ENCODE measurements at regions not wholly inside any gene's neighbourhood (a gene's known extent, or its start where the extent isn't known, plus 50 kb on each side); places are given as distances from the start of the nearest gene placed in this dataset.
"Not testable (repeated sequence)": the region's sequence is repeated elsewhere in the genome, so short reads cannot be mapped to it uniquely, and the experiment has no call there.

- no peak for FAIRE-seq
Observed at GRCh38 chr7:13106513-13106912, 419.1 kb downstream of the ARL4A start.

GRCh38 chr7:13107291-13107690, 419.9 kb downstream of the ARL4A start:
- FAIRE-seq: no peak

- FAIRE-seq: no peak
Observed at GRCh38 chr7:13108061-13108460, 420.6 kb downstream of the ARL4A start.

- no peak for FAIRE-seq
Observed at GRCh38 chr7:13109201-13109600, 421.8 kb downstream of the ARL4A start.

GRCh38 chr7:13110107-13110506, 422.7 kb downstream of the ARL4A start:
- FAIRE-seq: no peak

GRCh38 chr7:13111230-13111629, 423.8 kb downstream of the ARL4A start:
- FAIRE-seq: no peak

- not testable (repeated sequence) for FAIRE-seq
Observed at GRCh38 chr7:13114240-13114639, 426.8 kb downstream of the ARL4A start.

- FAIRE-seq: no peak
Observed at GRCh38 chr7:13115157-13115772, 427.8 kb downstream of the ARL4A start.

- FAIRE-seq: no peak
Observed at GRCh38 chr7:13115855-13116254, 428.4 kb downstream of the ARL4A start.

GRCh38 chr7:13117103-13117502, 429.7 kb downstream of the ARL4A start:
- no peak for FAIRE-seq

GRCh38 chr7:13117592-13117991, 430.2 kb downstream of the ARL4A start:
- no peak for FAIRE-seq

GRCh38 chr7:13124629-13125028, 437.2 kb downstream of the ARL4A start:
- FAIRE-seq: not testable (repeated sequence)

GRCh38 chr7:13126347-13126746, 438.9 kb downstream of the ARL4A start:
- no peak for FAIRE-seq

GRCh38 chr7:13130321-13130720, 442.9 kb downstream of the ARL4A start:
- FAIRE-seq: no peak

- FAIRE-seq: not testable (repeated sequence)
Observed at GRCh38 chr7:13130906-13131305, 443.5 kb downstream of the ARL4A start.

GRCh38 chr7:13132314-13132713, 444.9 kb downstream of the ARL4A start:
- no peak for FAIRE-seq

GRCh38 chr7:13136345-13136744, 448.9 kb downstream of the ARL4A start:
- FAIRE-seq: not testable (repeated sequence)

GRCh38 chr7:13139436-13139835, 452.0 kb downstream of the ARL4A start:
- FAIRE-seq: no peak

GRCh38 chr7:13144673-13145072, 457.2 kb downstream of the ARL4A start:
- no peak for FAIRE-seq

GRCh38 chr7:13148548-13148947, 461.1 kb downstream of the ARL4A start:
- FAIRE-seq: no peak

GRCh38 chr7:13151978-13152377, 464.5 kb downstream of the ARL4A start:
- FAIRE-seq: no peak

- FAIRE-seq: no peak
Observed at GRCh38 chr7:13152755-13153154, 465.3 kb downstream of the ARL4A start.

- no peak for FAIRE-seq
Observed at GRCh38 chr7:13153266-13153665, 465.8 kb downstream of the ARL4A start.

GRCh38 chr7:13153742-13154141, 466.3 kb downstream of the ARL4A start:
- FAIRE-seq: no peak

GRCh38 chr7:13155188-13155587, 467.8 kb downstream of the ARL4A start:
- no peak for FAIRE-seq
